ENCODE measurements at regions not wholly inside any gene's neighbourhood (a gene's known extent, or its start where the extent isn't known, plus 50 kb on each side); places are given as distances from the start of the nearest gene placed in this dataset.

GRCh38 chr2:234211797-234212196, 161.3 kb downstream of the SPP2 start:
- 91% methylated on average over 4 of the region's 4 CpGs for WGBS
- Histone ChIP-seq H3K9ac (ENCODE audit: low read depth, low read length) (no peak overlapping the region), H3K27ac (ENCODE audit: low read depth, low read length) (no peak overlapping the region), H3K4me1 (ENCODE audit: insufficient read depth, low read length) (no peaks in the 10 kb centered on the region), H3K27me3 (ENCODE audit: insufficient read depth, low read length) (no peaks in the 10 kb centered on the region), H3K4me3 (ENCODE audit: low read length) (no peak overlapping the region), H3K36me3 (ENCODE audit: insufficient read depth, low read length) (no peaks in the 10 kb centered on the region), H3K9me3 (ENCODE audit: insufficient read depth, low read depth, low read length) (no peaks in the 10 kb centered on the region)

GRCh38 chr2:234206738-234207137, 156.2 kb downstream of the SPP2 start:
- H3K4me3 ChIP-seq (ENCODE audit: low read length) = no peak overlapping the region
- H3K4me1 ChIP-seq (ENCODE audit: insufficient read depth, low read length) = no peaks in the 10 kb centered on the region
- H3K36me3 ChIP-seq (ENCODE audit: insufficient read depth, low read length) = no peaks in the 10 kb centered on the region
- no peaks in the 10 kb centered on the region for H3K27me3 ChIP-seq (ENCODE audit: insufficient read depth, low read length)
- no peak overlapping the region for H3K27ac ChIP-seq (ENCODE audit: low read depth, low read length)
- H3K9ac ChIP-seq (ENCODE audit: low read depth, low read length) = no peak overlapping the region
- H3K9me3 ChIP-seq (ENCODE audit: insufficient read depth, low read depth, low read length) = peaks cover 29% of the 10 kb centered on the region
- 100% methylated on average over 2 of the region's 2 CpGs for WGBS

GRCh38 chr2:234204480-234204879, 154.0 kb downstream of the SPP2 start:
- H3K9ac ChIP-seq (ENCODE audit: low read depth, low read length) = no peak overlapping the region
- no peak overlapping the region for H3K27ac ChIP-seq (ENCODE audit: low read depth, low read length)
- H3K27me3 ChIP-seq (ENCODE audit: insufficient read depth, low read length) = no peaks in the 10 kb centered on the region
- no peaks in the 10 kb centered on the region for H3K4me1 ChIP-seq (ENCODE audit: insufficient read depth, low read length)
- H3K4me3 ChIP-seq (ENCODE audit: low read length) = no peak overlapping the region
- H3K9me3 ChIP-seq (ENCODE audit: insufficient read depth, low read depth, low read length) = peaks cover 29% of the 10 kb centered on the region
- no peaks in the 10 kb centered on the region for H3K36me3 ChIP-seq (ENCODE audit: insufficient read depth, low read length)
- WGBS = no CpG with 5 or more reads among the region's 1 CpG

GRCh38 chr2:234203135-234203984, 152.9 kb downstream of the SPP2 start:
- H3K9me3 ChIP-seq (ENCODE audit: insufficient read depth, low read depth, low read length) = peaks cover 29% of the 10 kb centered on the region
- H3K27ac ChIP-seq (ENCODE audit: low read depth, low read length) = no peak overlapping the region
- WGBS = 89% methylated on average over 12 of the region's 12 CpGs
- H3K4me1 ChIP-seq (ENCODE audit: insufficient read depth, low read length) = no peaks in the 10 kb centered on the region
- H3K9ac ChIP-seq (ENCODE audit: low read depth, low read length) = no peak overlapping the region
- H3K4me3 ChIP-seq (ENCODE audit: low read length) = no peak overlapping the region
- no peaks in the 10 kb centered on the region for H3K27me3 ChIP-seq (ENCODE audit: insufficient read depth, low read length)
- no peaks in the 10 kb centered on the region for H3K36me3 ChIP-seq (ENCODE audit: insufficient read depth, low read length)

- Histone ChIP-seq H3K4me3 (ENCODE audit: low read length) (no peak overlapping the region), H3K9ac (ENCODE audit: low read depth, low read length) (no peak overlapping the region), H3K36me3 (ENCODE audit: insufficient read depth, low read length) (no peaks in the 10 kb centered on the region), H3K27ac (ENCODE audit: low read depth, low read length) (no peak overlapping the region), H3K9me3 (ENCODE audit: insufficient read depth, low read depth, low read length) (peaks cover 29% of the 10 kb centered on the region), H3K27me3 (ENCODE audit: insufficient read depth, low read length) (no peaks in the 10 kb centered on the region), H3K4me1 (ENCODE audit: insufficient read depth, low read length) (no peaks in the 10 kb centered on the region)
- WGBS = 100% methylated on average over 2 of the region's 2 CpGs
Measured at GRCh38 chr2:234202601-234203000, 152.1 kb downstream of the SPP2 start.

GRCh38 chr2:234199996-234200395, 149.5 kb downstream of the SPP2 start:
- Histone ChIP-seq H3K27me3 (ENCODE audit: insufficient read depth, low read length) (no peaks in the 10 kb centered on the region), H3K9ac (ENCODE audit: low read depth, low read length) (no peak overlapping the region), H3K4me1 (ENCODE audit: insufficient read depth, low read length) (no peaks in the 10 kb centered on the region), H3K4me3 (ENCODE audit: low read length) (no peak overlapping the region), H3K36me3 (ENCODE audit: insufficient read depth, low read length) (no peaks in the 10 kb centered on the region), H3K27ac (ENCODE audit: low read depth, low read length) (no peak overlapping the region), H3K9me3 (ENCODE audit: insufficient read depth, low read depth, low read length) (peaks cover 23% of the 10 kb centered on the region)
- 87% methylated on average over 3 of the region's 3 CpGs for WGBS

- Histone ChIP-seq H3K9me3 (ENCODE audit: insufficient read depth, low read depth, low read length) (peaks cover 13% of the 10 kb centered on the region), H3K4me1 (ENCODE audit: insufficient read depth, low read length) (no peaks in the 10 kb centered on the region), H3K27me3 (ENCODE audit: insufficient read depth, low read length) (no peaks in the 10 kb centered on the region), H3K36me3 (ENCODE audit: insufficient read depth, low read length) (no peaks in the 10 kb centered on the region), H3K9ac (ENCODE audit: low read depth, low read length) (no peak overlapping the region), H3K27ac (ENCODE audit: low read depth, low read length) (no peak overlapping the region), H3K4me3 (ENCODE audit: low read length) (no peak overlapping the region)
- 94% methylated on average over 4 of the region's 4 CpGs for WGBS
Measured at GRCh38 chr2:234198976-234199375, 148.5 kb downstream of the SPP2 start.

GRCh38 chr2:234195516-234195915, 145.0 kb downstream of the SPP2 start:
- Histone ChIP-seq H3K4me1 (ENCODE audit: insufficient read depth, low read length) (no peaks in the 10 kb centered on the region), H3K36me3 (ENCODE audit: insufficient read depth, low read length) (no peaks in the 10 kb centered on the region)
- 75% methylated on average over 1 of the region's 2 CpGs for WGBS

GRCh38 chr2:234193977-234194563, 143.6 kb downstream of the SPP2 start:
- H3K9me3 ChIP-seq (ENCODE audit: insufficient read depth, low read depth, low read length) = no peaks in the 10 kb centered on the region
- H3K4me3 ChIP-seq (ENCODE audit: low read length) = no peak overlapping the region
- no peaks in the 10 kb centered on the region for H3K36me3 ChIP-seq (ENCODE audit: insufficient read depth, low read length)
- 94% methylated on average over 7 of the region's 7 CpGs for WGBS
- no peak overlapping the region for H3K9ac ChIP-seq (ENCODE audit: low read depth, low read length)
- H3K27ac ChIP-seq (ENCODE audit: low read depth, low read length) = no peak overlapping the region
- no peaks in the 10 kb centered on the region for H3K27me3 ChIP-seq (ENCODE audit: insufficient read depth, low read length)
- H3K4me1 ChIP-seq (ENCODE audit: insufficient read depth, low read length) = 0 out of 2 replicates have a peak, but pooled peaks cover 3% of the 10 kb centered on the region

More at GRCh38 chr2:234195516-234195915, 145.0 kb downstream of the SPP2 start:
- no peak overlapping the region for H3K27ac ChIP-seq (ENCODE audit: low read depth, low read length)
- no peak overlapping the region for H3K4me3 ChIP-seq (ENCODE audit: low read length)
- no peaks in the 10 kb centered on the region for H3K27me3 ChIP-seq (ENCODE audit: insufficient read depth, low read length)
- no peaks in the 10 kb centered on the region for H3K9me3 ChIP-seq (ENCODE audit: insufficient read depth, low read depth, low read length)
- no peak overlapping the region for H3K9ac ChIP-seq (ENCODE audit: low read depth, low read length)

GRCh38 chr2:234191819-234192407, 141.4 kb downstream of the SPP2 start:
- no peaks in the 10 kb centered on the region for H3K36me3 ChIP-seq (ENCODE audit: insufficient read depth, low read length)
- no peaks in the 10 kb centered on the region for H3K27me3 ChIP-seq (ENCODE audit: insufficient read depth, low read length)
- H3K9me3 ChIP-seq (ENCODE audit: insufficient read depth, low read depth, low read length) = no peaks in the 10 kb centered on the region
- 0 out of 2 replicates have a peak, but pooled peaks cover 3% of the 10 kb centered on the region for H3K4me1 ChIP-seq (ENCODE audit: insufficient read depth, low read length)
- no peak overlapping the region for H3K4me3 ChIP-seq (ENCODE audit: low read length)
- no peak overlapping the region for H3K27ac ChIP-seq (ENCODE audit: low read depth, low read length)
- H3K9ac ChIP-seq (ENCODE audit: low read depth, low read length) = no peak overlapping the region
- WGBS = 90% methylated on average over 4 of the region's 4 CpGs

GRCh38 chr2:234189786-234190300, 139.3 kb downstream of the SPP2 start:
- WGBS = 92% methylated on average over 6 of the region's 6 CpGs
- Histone ChIP-seq H3K27me3 (ENCODE audit: insufficient read depth, low read length) (no peaks in the 10 kb centered on the region), H3K27ac (ENCODE audit: low read depth, low read length) (no peak overlapping the region), H3K36me3 (ENCODE audit: insufficient read depth, low read length) (no peaks in the 10 kb centered on the region), H3K9ac (ENCODE audit: low read depth, low read length) (no peak overlapping the region), H3K4me3 (ENCODE audit: low read length) (no peak overlapping the region), H3K9me3 (ENCODE audit: insufficient read depth, low read depth, low read length) (no peaks in the 10 kb centered on the region), H3K4me1 (ENCODE audit: insufficient read depth, low read length) (0 out of 2 replicates have a peak, but pooled peaks cover 3% of the 10 kb centered on the region)
